PC-9 (cell line): ENCODE measurements at regions not wholly inside any gene's neighbourhood (a gene's known extent, or its start where the extent isn't known, plus 50 kb on each side); places are given as distances from the start of the nearest gene placed in this dataset.

Experiments used
- BruUV-seq: library from RNA; stranded (reverse); fragments of 400-500 nt; replicated peaks from 2 replicates; lab custom pipeline; 2021; lab: Mats Ljungman, UMichigan
- CTCF ChIA-PET: fragments of 300-600 bp; sonication (Branson Sonifier 250); formaldehyde crosslinking; loops from one replicate; lab custom pipeline; 2022; ENCODE audit warnings: antibody characterized with exemption; lab: Charles Lee
- POLR2A ChIA-PET: fragments of 300-600 bp; sonication (Branson Sonifier 250); formaldehyde crosslinking; loops from one replicate; lab custom pipeline; 2022; ENCODE audit warnings: antibody characterized with exemption; ENCODE audit not compliant: unreplicated experiment; lab: Charles Lee
- DNase-seq, 2 experiments: peaks; one replicate each; pipeline versions ENCODE4 v3.0.0 to v3.0.0-alpha.2; 2015 to 2022; ENCODE audit warnings: mixed read lengths in 1 of 2
- H2AFZ ChIP-seq: fragments of 200-600 bp; sonication (generic); 2 replicates; pipeline ENCODE4 v1.8.1; 2017; ENCODE audit warnings: antibody characterized with exemption
- H3F3A ChIP-seq: fragments of 200-600 bp; sonication (generic); 2 replicates; pipeline ENCODE4 v1.8.1; 2017; ENCODE audit warnings: antibody characterized with exemption, mild to moderate bottlenecking, low read depth; ENCODE audit not compliant: insufficient read depth
- H3K27ac ChIP-seq: fragments of 200-600 bp; sonication (generic); 2 replicates; pipeline ENCODE4 v1.6.1; 2016; ENCODE audit warnings: mixed run types
- H3K27me3 ChIP-seq: fragments of 200-600 bp; sonication (generic); 2 replicates; pipeline ENCODE4 v1.6.1; 2016; ENCODE audit warnings: low read depth, mixed run types; ENCODE audit not compliant: insufficient read depth
- H3K36me3 ChIP-seq: fragments of 200-600 bp; sonication (generic); 2 replicates; pipeline ENCODE4 v1.6.1; 2016; ENCODE audit warnings: low read depth, mixed run types
- H3K4me1 ChIP-seq: fragments of 200-600 bp; sonication (generic); replicated peaks from 2 replicates; pipeline ENCODE4 v1.6.1; 2016; ENCODE audit warnings: mixed run types; ENCODE audit not compliant: insufficient read depth
- H3K4me2 ChIP-seq: fragments of 200-600 bp; sonication (generic); 2 replicates; pipeline ENCODE4 v1.6.1; 2017; ENCODE audit warnings: mixed run types
- H3K4me3 ChIP-seq: fragments of 200-600 bp; sonication (generic); 2 replicates; pipeline ENCODE4 v1.6.1; 2016; ENCODE audit warnings: mixed run types
- H3K79me2 ChIP-seq: fragments of 200-600 bp; sonication (generic); 2 replicates; pipeline ENCODE4 v1.6.1; 2017; ENCODE audit warnings: low read depth, mixed run types
- H3K9me2 ChIP-seq: fragments of 200-600 bp; sonication (generic); 2 replicates; pipeline ENCODE4 v1.8.1; 2017; ENCODE audit warnings: mild to moderate bottlenecking; ENCODE audit not compliant: insufficient read depth
- H3K9me3 ChIP-seq: fragments of 200-600 bp; sonication (generic); 2 replicates; pipeline ENCODE4 v1.8.1; 2016; ENCODE audit warnings: low read depth; ENCODE audit not compliant: insufficient read depth
- H4K20me1 ChIP-seq: fragments of 200-600 bp; sonication (generic); 2 replicates; pipeline ENCODE4 v1.8.1; 2017; ENCODE audit not compliant: insufficient read depth
- EZH2 ChIP-seq: fragments of 200-600 bp; sonication (generic); IDR thresholded peaks from 2 replicates; pipeline ENCODE4 v1.8.0; 2017; ENCODE audit warnings: antibody characterized with exemption, low read depth
- intact Hi-C: fragments of 100-400 bp; cut with micrococcal nuclease; formaldehyde crosslinking; loops from one replicate; pipeline ENCODE4 v1.10.0; 2022; ENCODE audit not compliant: unreplicated experiment
- TF ChIP-seq, protein P1 (sequence below): fragments of 200-600 bp; sonication (generic); conservative IDR thresholded peaks from 2 replicates; pipeline ENCODE4 v1.6.1; 2017; ENCODE audit warnings: mixed run types, antibody characterized with exemption, mild to moderate bottlenecking, moderate library complexity

DNA sequence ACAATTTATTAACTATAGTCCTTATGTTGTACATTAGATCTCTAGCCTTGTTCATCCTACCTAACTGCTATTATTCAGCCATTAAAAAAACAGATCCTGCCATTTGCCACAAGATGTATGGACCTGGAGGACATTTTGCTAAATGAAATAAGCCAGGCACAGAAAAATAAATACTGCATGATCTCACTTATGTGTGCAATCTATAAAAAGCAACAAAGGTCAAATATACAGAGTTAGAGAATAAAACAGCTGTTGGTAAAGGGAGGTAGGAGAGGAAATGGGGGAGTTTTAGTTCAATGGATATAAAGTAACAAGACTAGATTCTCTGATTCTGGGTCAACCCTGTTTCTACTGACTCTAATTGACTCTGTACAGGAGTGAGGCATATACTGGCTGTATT, 103.3 kb upstream of the FAM9C start:
- intact Hi-C loops: no loop called here
- POLR2A ChIA-PET: no interaction called here
- Histone ChIP-seq H3F3A (no peaks in the 10 kb centered on the region), H3K4me2 (no peak overlapping the region), H3K27ac (no peak overlapping the region), H3K27me3 (no peaks in the 10 kb centered on the region), H3K9me2 (no peaks in the 10 kb centered on the region), H2AFZ (no peak overlapping the region), H3K36me3 (no peaks in the 10 kb centered on the region), H3K79me2 (no peaks in the 10 kb centered on the region), H3K4me3 (no peak overlapping the region), H3K4me1 (no peaks in the 10 kb centered on the region), H3K9me3 (no peaks in the 10 kb centered on the region), H4K20me1 (no peaks in the 10 kb centered on the region)
- CTCF ChIA-PET: no interaction called here
- DNase-seq: no peak
- no TSS peak for BruUV-seq
- TF ChIP-seq EZH2: no peak
- TF ChIP-seq, protein P1, sequence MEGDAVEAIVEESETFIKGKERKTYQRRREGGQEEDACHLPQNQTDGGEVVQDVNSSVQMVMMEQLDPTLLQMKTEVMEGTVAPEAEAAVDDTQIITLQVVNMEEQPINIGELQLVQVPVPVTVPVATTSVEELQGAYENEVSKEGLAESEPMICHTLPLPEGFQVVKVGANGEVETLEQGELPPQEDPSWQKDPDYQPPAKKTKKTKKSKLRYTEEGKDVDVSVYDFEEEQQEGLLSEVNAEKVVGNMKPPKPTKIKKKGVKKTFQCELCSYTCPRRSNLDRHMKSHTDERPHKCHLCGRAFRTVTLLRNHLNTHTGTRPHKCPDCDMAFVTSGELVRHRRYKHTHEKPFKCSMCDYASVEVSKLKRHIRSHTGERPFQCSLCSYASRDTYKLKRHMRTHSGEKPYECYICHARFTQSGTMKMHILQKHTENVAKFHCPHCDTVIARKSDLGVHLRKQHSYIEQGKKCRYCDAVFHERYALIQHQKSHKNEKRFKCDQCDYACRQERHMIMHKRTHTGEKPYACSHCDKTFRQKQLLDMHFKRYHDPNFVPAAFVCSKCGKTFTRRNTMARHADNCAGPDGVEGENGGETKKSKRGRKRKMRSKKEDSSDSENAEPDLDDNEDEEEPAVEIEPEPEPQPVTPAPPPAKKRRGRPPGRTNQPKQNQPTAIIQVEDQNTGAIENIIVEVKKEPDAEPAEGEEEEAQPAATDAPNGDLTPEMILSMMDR: no peak

DNA sequence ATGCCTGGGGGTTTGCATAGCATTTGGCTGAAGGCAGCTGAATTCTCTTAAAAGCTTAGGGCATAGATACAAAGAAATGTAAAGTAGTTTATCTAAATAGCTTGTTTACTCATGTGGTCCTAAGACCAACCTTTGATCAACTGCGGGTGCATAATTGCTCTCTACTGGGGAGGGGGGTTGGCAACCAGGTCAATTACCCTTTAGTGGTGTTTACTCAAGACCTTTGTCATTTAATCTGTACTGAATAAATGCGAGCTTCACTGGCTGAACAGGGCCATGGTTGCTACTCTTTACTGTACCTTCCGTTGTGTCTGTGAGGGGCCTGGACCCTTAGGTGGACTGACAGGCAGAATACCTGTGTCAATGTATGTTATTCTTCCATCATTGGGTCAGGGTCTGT, 102.7 kb upstream of the FAM9C start:
- Histone ChIP-seq H3K27me3 (no peaks in the 10 kb centered on the region), H4K20me1 (no peaks in the 10 kb centered on the region), H3K9me2 (no peaks in the 10 kb centered on the region), H3K79me2 (no peaks in the 10 kb centered on the region), H2AFZ (no peak overlapping the region), H3K4me2 (no peak overlapping the region), H3F3A (no peaks in the 10 kb centered on the region), H3K27ac (no peak overlapping the region), H3K9me3 (no peaks in the 10 kb centered on the region), H3K4me1 (no peaks in the 10 kb centered on the region), H3K36me3 (no peaks in the 10 kb centered on the region), H3K4me3 (no peak overlapping the region)
- no TSS peak for BruUV-seq
- no peak for DNase-seq
- CTCF ChIA-PET: no interaction called here
- intact Hi-C loops: no loop called here
- no peak for TF ChIP-seq EZH2
- TF ChIP-seq, protein P1: no peak
- POLR2A ChIA-PET: no interaction called here

DNA sequence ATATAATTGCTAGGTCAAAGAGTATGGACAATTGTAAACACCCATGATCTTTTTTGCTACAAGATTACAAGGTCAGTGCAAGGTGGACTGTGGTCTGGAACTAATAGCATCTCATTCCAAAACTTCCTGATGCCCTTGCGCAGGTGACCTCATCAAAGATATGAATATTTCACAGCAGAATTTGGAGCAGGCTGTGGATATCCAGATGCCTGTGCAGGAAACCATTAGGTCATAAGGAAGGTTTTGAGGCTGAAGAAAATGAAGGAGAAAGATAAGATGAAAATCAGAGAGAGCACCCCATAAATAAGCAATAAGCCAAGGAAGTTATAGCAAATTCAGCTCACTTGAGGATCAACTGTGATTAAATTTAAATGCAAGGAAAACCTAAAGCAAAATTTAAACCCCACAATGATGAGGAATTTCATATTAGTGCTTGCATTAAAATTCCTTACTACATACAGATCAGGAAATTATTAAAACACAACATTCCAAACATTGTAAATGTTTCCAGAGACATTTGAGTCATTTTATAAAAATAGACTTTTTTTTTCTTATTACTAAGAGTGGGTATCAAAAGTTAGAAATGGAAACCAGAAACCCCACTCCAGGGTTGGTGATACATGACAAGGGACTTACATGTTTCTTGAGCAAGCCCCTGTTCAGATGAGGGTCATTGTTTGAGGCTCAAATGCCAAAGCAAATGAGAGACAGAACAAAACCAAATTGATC, 100.7 kb upstream of the FAM9C start:
- no peak overlapping the region for H3K4me3 ChIP-seq
- TF ChIP-seq, protein P1: no peak
- no peak for TF ChIP-seq EZH2
- BruUV-seq: no TSS peak
- intact Hi-C loops: no loop called here
- H3K79me2 ChIP-seq: no peaks in the 10 kb centered on the region
- DNase-seq: no peak
- no peak overlapping the region for H2AFZ ChIP-seq
- ChIA-PET POLR2A (no interaction called here), CTCF (no interaction called here)
- H3K36me3 ChIP-seq: no peaks in the 10 kb centered on the region
- no peak overlapping the region for H3K4me2 ChIP-seq
- no peaks in the 10 kb centered on the region for H3K4me1 ChIP-seq
- no peaks in the 10 kb centered on the region for H3K9me2 ChIP-seq
- no peaks in the 10 kb centered on the region for H4K20me1 ChIP-seq
- no peaks in the 10 kb centered on the region for H3K9me3 ChIP-seq
- no peaks in the 10 kb centered on the region for H3F3A ChIP-seq
- no peaks in the 10 kb centered on the region for H3K27me3 ChIP-seq
- H3K27ac ChIP-seq: no peak overlapping the region
